DOHH2 (cell line): ENCODE measurements at regions not wholly inside any gene's neighbourhood (a gene's known extent, or its start where the extent isn't known, plus 50 kb on each side); places are given as distances from the start of the nearest gene placed in this dataset.
A peak's percentile ranks its signal among the peaks of the same experiment; 100 is the strongest.

Experiments
- H3F3A ChIP-seq: fragments of 200-600 bp; sonication (generic), shearing (Covaris generic); 2 replicates; pipeline ENCODE4 v1.6.0; 2016; ENCODE audit warnings: antibody characterized with exemption, mild to moderate bottlenecking; ENCODE audit not compliant: control insufficient read depth, insufficient read depth
- H3K27ac ChIP-seq: fragments of 200-600 bp; sonication (generic); 2 replicates; pipeline ENCODE4 v1.5.1; 2014; ENCODE audit warnings: low read depth, mild to moderate bottlenecking, low read length, moderate library complexity
- H3K27me3 ChIP-seq: fragments of 200-600 bp; sonication (generic); 2 replicates; pipeline ENCODE4 v1.6.1; 2014; ENCODE audit warnings: mild to moderate bottlenecking, low read length, mixed read lengths; ENCODE audit not compliant: control insufficient read depth
- H3K36me3 ChIP-seq: fragments of 200-600 bp; sonication (generic); 2 replicates; pipeline ENCODE4 v1.6.1; 2014; ENCODE audit warnings: mild to moderate bottlenecking, low read length, moderate library complexity, mixed read lengths; ENCODE audit not compliant: control insufficient read depth
- H3K4me1 ChIP-seq: fragments of 200-600 bp; sonication (generic); 2 replicates; pipeline ENCODE4 v1.6.1; 2014; ENCODE audit warnings: mild to moderate bottlenecking, low read length, mixed read lengths; ENCODE audit not compliant: control insufficient read depth
- H3K4me2 ChIP-seq: fragments of 200-600 bp; sonication (generic); 2 replicates; pipeline ENCODE4 v1.6.0; 2014; ENCODE audit warnings: mild to moderate bottlenecking, low read length, moderate library complexity
- H3K4me3 ChIP-seq: fragments of 200-600 bp; sonication (generic); 2 replicates; pipeline ENCODE4 v1.5.1; 2014; ENCODE audit warnings: mild to moderate bottlenecking, low read length, mixed read lengths
- H3K79me2 ChIP-seq: fragments of 200-600 bp; sonication (generic); 2 replicates; pipeline ENCODE4 v1.6.1; 2014; ENCODE audit warnings: mild to moderate bottlenecking, low read length, mixed read lengths; ENCODE audit not compliant: control insufficient read depth
- H3K9me2 ChIP-seq: fragments of 200-600 bp; sonication (generic); replicated peaks from 2 replicates; pipeline ENCODE4 v1.6.1; 2014; ENCODE audit warnings: mild to moderate bottlenecking, low read length, mixed read lengths; ENCODE audit not compliant: control insufficient read depth
- H3K9me3 ChIP-seq: fragments of 200-600 bp; sonication (generic); 2 replicates; pipeline ENCODE4 v1.6.1; 2014; ENCODE audit warnings: antibody characterized with exemption, low read length, mixed read lengths; ENCODE audit not compliant: control insufficient read depth, insufficient read depth
- H4K20me1 ChIP-seq: fragments of 200-600 bp; sonication (generic); 2 replicates; pipeline ENCODE4 v1.6.0; 2014; ENCODE audit warnings: low read depth, mild to moderate bottlenecking, antibody characterized with exemption, low read length, moderate library complexity; ENCODE audit not compliant: control insufficient read depth, insufficient read depth
- EZH2phosphoT487 ChIP-seq: fragments of 200-600 bp; sonication (generic); IDR thresholded peaks from 2 replicates; pipeline ENCODE4 v1.6.1; 2017; ENCODE audit warnings: borderline replicate concordance, mild to moderate bottlenecking, antibody characterized with exemption, low read length, moderate library complexity, mixed read lengths
- TF ChIP-seq, protein P1 (sequence below): fragments of 200-600 bp; sonication (generic); IDR thresholded peaks from one replicate; pipeline ENCODE4 v1.5.1; 2014; ENCODE audit warnings: antibody characterized with exemption, mild to moderate bottlenecking, low read depth, low read length; ENCODE audit not compliant: poor library complexity, severe bottlenecking

DNA sequence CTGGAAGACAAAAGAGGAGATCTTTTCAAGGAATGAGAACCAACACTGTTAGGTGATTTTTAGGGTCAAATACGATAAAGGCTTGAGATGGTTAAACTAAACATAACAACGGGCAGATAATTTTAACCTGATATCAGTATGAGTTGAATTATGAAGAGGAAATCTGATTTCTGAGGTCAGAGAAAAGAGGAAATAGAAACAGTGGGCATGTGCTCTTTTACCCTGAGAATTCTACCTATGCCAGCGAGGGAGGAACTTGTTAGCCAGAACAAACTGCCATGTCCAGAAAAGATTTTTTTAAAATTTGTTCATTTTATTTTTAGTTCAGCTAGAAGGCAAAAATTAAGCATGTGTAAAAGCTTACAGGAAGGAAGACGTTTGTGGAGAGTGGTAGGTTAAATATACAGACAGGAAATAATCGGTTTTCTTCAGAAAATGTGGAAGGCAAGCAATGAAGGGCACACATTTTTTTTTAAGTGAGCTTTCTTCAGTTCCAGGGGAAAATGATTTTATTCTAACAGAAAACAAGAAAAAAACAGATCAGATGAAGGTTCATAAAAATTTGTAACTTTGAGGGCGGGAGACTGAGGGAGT is 1745.3 kb downstream of the MRPL39 start:
- Histone ChIP-seq H3K79me2 (no peaks in the 10 kb centered on the region), H3K9me3 (no peaks in the 10 kb centered on the region), H3K27me3 (no peaks in the 10 kb centered on the region), H3K9me2 (no peaks in the 10 kb centered on the region), H3K4me2 (no peak overlapping the region), H3F3A (no peaks in the 10 kb centered on the region), H4K20me1 (no peaks in the 10 kb centered on the region), H3K4me1 (no peaks in the 10 kb centered on the region), H3K36me3 (no peaks in the 10 kb centered on the region), H3K27ac (no peak overlapping the region), H3K4me3 (no peak overlapping the region)
- TF ChIP-seq, protein P1, sequence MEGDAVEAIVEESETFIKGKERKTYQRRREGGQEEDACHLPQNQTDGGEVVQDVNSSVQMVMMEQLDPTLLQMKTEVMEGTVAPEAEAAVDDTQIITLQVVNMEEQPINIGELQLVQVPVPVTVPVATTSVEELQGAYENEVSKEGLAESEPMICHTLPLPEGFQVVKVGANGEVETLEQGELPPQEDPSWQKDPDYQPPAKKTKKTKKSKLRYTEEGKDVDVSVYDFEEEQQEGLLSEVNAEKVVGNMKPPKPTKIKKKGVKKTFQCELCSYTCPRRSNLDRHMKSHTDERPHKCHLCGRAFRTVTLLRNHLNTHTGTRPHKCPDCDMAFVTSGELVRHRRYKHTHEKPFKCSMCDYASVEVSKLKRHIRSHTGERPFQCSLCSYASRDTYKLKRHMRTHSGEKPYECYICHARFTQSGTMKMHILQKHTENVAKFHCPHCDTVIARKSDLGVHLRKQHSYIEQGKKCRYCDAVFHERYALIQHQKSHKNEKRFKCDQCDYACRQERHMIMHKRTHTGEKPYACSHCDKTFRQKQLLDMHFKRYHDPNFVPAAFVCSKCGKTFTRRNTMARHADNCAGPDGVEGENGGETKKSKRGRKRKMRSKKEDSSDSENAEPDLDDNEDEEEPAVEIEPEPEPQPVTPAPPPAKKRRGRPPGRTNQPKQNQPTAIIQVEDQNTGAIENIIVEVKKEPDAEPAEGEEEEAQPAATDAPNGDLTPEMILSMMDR, result no peak
- no peak for TF ChIP-seq EZH2phosphoT487

DNA sequence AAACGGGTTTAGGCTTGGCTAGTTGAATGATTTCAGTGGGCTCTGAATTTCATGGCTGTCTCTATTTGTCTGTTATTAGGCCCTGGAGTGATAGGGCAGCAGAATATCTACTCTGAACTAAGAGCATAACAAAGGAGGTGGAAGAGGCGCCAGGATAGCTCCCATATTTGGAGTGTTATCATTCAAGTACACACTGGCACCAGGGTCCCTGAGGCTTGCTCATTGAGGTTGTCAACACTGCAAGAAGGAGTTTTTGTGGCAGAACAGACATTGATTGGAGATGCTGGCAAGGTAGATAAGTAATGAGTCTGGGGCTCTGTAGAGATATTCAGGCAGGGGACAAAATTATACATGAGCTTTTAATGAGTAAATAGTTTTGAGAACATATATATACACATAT is 1748.4 kb downstream of the MRPL39 start:
- Histone ChIP-seq H3K9me3 (no peaks in the 10 kb centered on the region), H3K27me3 (no peaks in the 10 kb centered on the region), H3K4me3 (no peak overlapping the region), H3K4me2 (no peak overlapping the region), H3K79me2 (no peaks in the 10 kb centered on the region), H3K27ac (no peak overlapping the region), H3K9me2 (no peaks in the 10 kb centered on the region), H4K20me1 (no peaks in the 10 kb centered on the region), H3F3A (no peaks in the 10 kb centered on the region), H3K4me1 (no peaks in the 10 kb centered on the region), H3K36me3 (no peaks in the 10 kb centered on the region)
- TF ChIP-seq, protein P1, result no peak
- TF ChIP-seq EZH2phosphoT487, result no peak

DNA sequence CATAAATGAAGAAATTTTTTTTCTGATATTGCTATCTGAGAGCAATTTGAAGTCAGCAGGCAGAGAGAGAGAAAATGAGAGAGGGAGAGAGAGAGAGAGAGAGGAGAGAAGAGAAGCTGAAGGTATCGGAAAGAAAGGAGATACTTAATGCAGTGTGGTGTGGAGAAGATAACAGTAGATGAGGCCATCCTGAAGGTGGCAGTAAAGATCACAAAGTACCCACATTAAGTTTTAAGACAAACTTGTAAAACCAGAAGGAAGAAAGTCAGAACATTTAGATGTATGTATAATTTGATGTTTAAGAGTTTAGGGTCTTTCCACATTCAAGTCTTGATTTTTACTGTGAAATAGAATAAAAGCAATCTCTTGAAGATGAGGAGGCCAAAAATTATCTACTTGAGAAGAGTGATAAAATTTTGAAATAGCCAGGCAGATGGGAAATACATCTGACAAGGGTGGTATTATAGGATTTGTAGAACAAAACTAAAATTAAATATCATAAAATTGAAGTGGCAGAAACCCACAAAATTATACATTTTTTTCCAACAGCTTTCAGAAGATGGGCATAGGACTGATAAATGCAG is 1753.4 kb downstream of the MRPL39 start:
- H3K9me2 ChIP-seq, result no peaks in the 10 kb centered on the region
- H3F3A ChIP-seq, result no peaks in the 10 kb centered on the region
- no peak overlapping the region for H3K27ac ChIP-seq
- H3K4me2 ChIP-seq, result no peak overlapping the region
- no peaks in the 10 kb centered on the region for H3K79me2 ChIP-seq
- no peaks in the 10 kb centered on the region for H3K36me3 ChIP-seq
- no peaks in the 10 kb centered on the region for H3K4me1 ChIP-seq
- H3K4me3 ChIP-seq, result no peak overlapping the region
- no peak for TF ChIP-seq EZH2phosphoT487
- TF ChIP-seq, protein P1, result peak; percentile 47
- no peaks in the 10 kb centered on the region for H3K27me3 ChIP-seq
- peaks cover 7% of the 10 kb centered on the region for H3K9me3 ChIP-seq
- no peaks in the 10 kb centered on the region for H4K20me1 ChIP-seq
